Naive thymus-derived CD8-positive, alpha-beta T cell (primary cell): ENCODE measurements at regions not wholly inside any gene's neighbourhood (a gene's known extent, or its start where the extent isn't known, plus 50 kb on each side); places are given as distances from the start of the nearest gene placed in this dataset.
A peak's percentile ranks its signal among the peaks of the same experiment; 100 is the strongest.
"Not testable (repeated sequence)": the region's sequence is repeated elsewhere in the genome, so short reads cannot be mapped to it uniquely, and the experiment has no call there.

Experiments
- ATAC-seq, 2 donors: fragments of 150-1000 bp; cut with Tn5 transposase in 1 of 2; sonication (Bioruptor Pico), chemical (Tn5 transposase) in 1 of 2; 1 replicate in 1 of 2; 2 replicates in 1 of 2; pipeline ENCODE4 v1.10.0; 2021; ENCODE audit warnings: mild to moderate bottlenecking in 2 of 2, moderate library complexity in 2 of 2
- POLR2A ChIA-PET: fragments of 350-600 bp; sonication (Branson Sonifier 250); formaldehyde crosslinking; loops from one replicate; lab custom pipeline; 2021; ENCODE audit warnings: antibody characterized with exemption; lab: Charles Lee
- DNase-seq, 10 donors: peaks; one replicate each; pipeline versions ENCODE4 v3.0.0 to v3.0.0-alpha.2; 2020 to 2022
- H3K27ac Mint-ChIP-seq, 10 donors: one replicate each; pipeline ENCODE4 v1.8.0; 2020 to 2022; ENCODE audit warnings: mild to moderate bottlenecking in 10 of 10, mixed read lengths in 10 of 10, moderate library complexity in 4 of 10, inconsistent platforms in 1 of 10
- H3K27me3 Mint-ChIP-seq, 5 donors: one replicate each; pipeline ENCODE4 v1.8.0; 2021 to 2022; ENCODE audit warnings: mixed read lengths in 5 of 5
- H3K36me3 Mint-ChIP-seq, 3 donors: one replicate each; pipeline ENCODE4 v1.8.0; 2020 to 2022; ENCODE audit warnings: mixed read lengths in 3 of 3, mild to moderate bottlenecking in 2 of 3, inconsistent platforms in 1 of 3
- H3K4me1 Mint-ChIP-seq, 4 donors: one replicate each; pipeline ENCODE4 v1.8.0; 2021 to 2022; ENCODE audit warnings: mixed read lengths in 4 of 4
- H3K4me3 Mint-ChIP-seq, 10 donors: one replicate each; pipeline ENCODE4 v1.8.0; 2020 to 2022; ENCODE audit warnings: mild to moderate bottlenecking in 10 of 10, mixed read lengths in 10 of 10, moderate library complexity in 6 of 10, inconsistent platforms in 1 of 10
- H3K9me3 Mint-ChIP-seq, 9 donors: one replicate each; pipeline ENCODE4 v1.8.0; 2020 to 2022; ENCODE audit warnings: mixed read lengths in 9 of 9, mild to moderate bottlenecking in 3 of 9, inconsistent platforms in 1 of 9, moderate library complexity in 1 of 9

- ATAC-seq, H3K9me3 Mint-ChIP-seq, POLR2A ChIA-PET: not testable (repeated sequence)
These were observed 195.8 kb downstream of the LMLN start for GRCh38 chr3:198155771-198156170.

DNA sequence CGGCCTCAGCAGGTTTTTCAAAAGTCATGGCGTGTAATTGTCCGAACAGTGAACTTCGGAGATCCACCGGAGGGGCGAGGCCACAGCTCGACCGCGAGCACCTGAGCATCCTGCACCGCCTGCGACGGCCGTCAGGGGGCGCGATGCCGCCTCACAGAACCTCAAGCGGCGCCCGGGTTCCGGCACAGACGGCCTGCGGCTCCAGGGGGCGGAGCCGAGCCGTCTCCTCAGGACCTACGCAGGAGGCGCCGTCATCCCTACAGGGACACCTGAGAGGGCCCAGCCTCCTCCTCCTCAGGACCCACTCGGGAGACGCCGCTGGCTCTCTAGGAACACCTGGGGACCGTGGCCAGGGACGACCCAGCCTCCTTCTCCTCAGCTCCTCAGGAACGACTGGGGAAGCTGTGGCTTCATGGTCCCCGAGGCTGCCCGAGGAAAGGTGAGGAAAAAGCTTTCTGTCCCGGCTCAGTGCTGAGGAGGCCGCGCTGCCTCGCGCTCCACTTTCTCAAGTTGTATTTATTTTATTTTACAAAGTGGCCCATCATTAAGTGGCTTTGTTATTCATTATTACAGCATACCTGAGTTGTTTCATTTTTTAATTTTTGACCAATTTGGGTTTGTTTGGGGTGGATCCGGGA is 197.3 kb downstream of the LMLN start:
- H3K27me3 Mint-ChIP-seq, H3K9me3 Mint-ChIP-seq, H3K27ac Mint-ChIP-seq, H3K36me3 Mint-ChIP-seq, POLR2A ChIA-PET, H3K4me1 Mint-ChIP-seq: not testable (repeated sequence)
- ATAC-seq (peak; percentile 98 to 99), DNase-seq (peak in 2 of 10 donors; percentile 3)
- peak overlapping the region in 2 of 10 donors; percentile 18 to 64 for H3K4me3 Mint-ChIP-seq

More at GRCh38 chr3:198155771-198156170, 195.8 kb downstream of the LMLN start:
- not testable (repeated sequence) for H3K36me3 Mint-ChIP-seq, H3K27ac Mint-ChIP-seq, H3K27me3 Mint-ChIP-seq, H3K4me3 Mint-ChIP-seq, H3K4me1 Mint-ChIP-seq, DNase-seq

DNA sequence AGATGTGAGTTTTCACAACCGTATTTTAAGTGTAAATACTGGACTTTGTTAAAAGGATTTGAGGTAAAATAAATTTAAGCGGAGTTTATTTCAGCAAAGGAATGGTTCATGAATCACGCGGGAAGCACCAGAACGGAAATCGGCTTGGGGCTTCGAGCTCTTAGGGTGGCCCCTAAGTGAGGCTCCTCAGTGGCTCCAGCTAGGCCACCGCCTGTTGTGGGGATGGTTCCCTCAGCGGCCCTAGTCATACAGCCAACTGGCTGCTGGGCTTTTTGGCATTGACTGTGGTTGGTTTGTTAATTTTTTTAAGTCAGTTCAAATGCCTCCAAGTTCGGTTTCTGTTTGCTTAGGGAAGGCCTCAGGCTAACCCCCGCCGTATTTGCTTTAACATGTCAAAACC is 198.0 kb downstream of the LMLN start:
- H3K4me3 Mint-ChIP-seq: peak overlapping the region in 2 of 10 donors; percentile 18 to 64
- H3K36me3 Mint-ChIP-seq: not testable (repeated sequence)

DNA sequence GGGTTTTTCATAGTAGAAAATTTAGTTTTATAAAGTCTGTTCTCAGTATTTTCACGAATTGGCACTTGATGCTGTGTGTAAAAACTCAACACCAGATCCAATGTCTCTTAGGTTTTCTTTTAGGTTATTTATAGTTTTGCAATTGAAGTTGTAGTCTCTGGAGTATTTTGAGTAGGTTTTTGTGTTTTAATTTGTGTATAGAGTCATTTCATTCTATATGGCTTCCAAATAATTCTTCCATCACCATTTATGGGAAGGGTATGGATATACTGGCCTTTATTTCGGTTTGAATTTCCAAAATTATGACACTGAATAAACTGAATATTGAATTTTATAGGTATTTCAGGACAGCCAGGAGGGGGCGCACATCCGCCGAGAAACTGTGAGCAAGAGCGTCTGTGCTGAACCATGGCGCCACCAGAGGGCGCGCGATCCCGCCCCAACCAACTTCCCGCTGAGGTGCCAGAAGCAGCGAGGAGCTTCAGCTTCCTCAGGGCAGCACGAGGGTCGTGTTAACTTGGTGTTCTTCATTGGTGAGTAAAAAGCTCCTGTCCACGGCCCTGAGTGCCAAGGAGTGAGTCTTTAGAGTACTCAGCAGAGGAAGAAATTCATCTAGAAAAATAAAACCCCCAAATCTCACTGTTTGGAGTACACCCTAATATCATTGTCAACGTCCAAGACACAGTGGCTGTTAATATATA is 207.5 kb downstream of the LMLN start:
- Mint-ChIP-seq H3K27ac (peak overlapping the region in 2 of 10 donors; percentile 2 to 43), H3K27me3 (peaks cover 0 to 10% (median 2%) of the 10 kb centered on the region in 5 donors), H3K36me3 (peaks cover 0 to 16% (median 0%) of the 10 kb centered on the region in 3 donors)
- H3K9me3 Mint-ChIP-seq, POLR2A ChIA-PET, H3K4me1 Mint-ChIP-seq, H3K4me3 Mint-ChIP-seq, ATAC-seq: not testable (repeated sequence)
- peak; percentile 45 to 87 (median 64) for DNase-seq

More for the DNA sequence above, 198.0 kb downstream of the LMLN start:
- H3K27ac Mint-ChIP-seq: peak overlapping the region in 1 of 10 donors; percentile 40
- H3K9me3 Mint-ChIP-seq, ATAC-seq, H3K4me1 Mint-ChIP-seq, POLR2A ChIA-PET, H3K27me3 Mint-ChIP-seq, DNase-seq: not testable (repeated sequence)

- Mint-ChIP-seq H3K27me3 (peaks cover 0 to 10% (median 2%) of the 10 kb centered on the region in 5 donors), H3K36me3 (peaks cover 0 to 16% (median 0%) of the 10 kb centered on the region in 3 donors), H3K27ac (peak overlapping the region in 1 of 10 donors; percentile 1)
- ATAC-seq, H3K4me3 Mint-ChIP-seq, DNase-seq, H3K4me1 Mint-ChIP-seq, H3K9me3 Mint-ChIP-seq, POLR2A ChIA-PET: not testable (repeated sequence)
These were observed 210.8 kb downstream of the LMLN start for GRCh38 chr3:198170781-198171180.

DNA sequence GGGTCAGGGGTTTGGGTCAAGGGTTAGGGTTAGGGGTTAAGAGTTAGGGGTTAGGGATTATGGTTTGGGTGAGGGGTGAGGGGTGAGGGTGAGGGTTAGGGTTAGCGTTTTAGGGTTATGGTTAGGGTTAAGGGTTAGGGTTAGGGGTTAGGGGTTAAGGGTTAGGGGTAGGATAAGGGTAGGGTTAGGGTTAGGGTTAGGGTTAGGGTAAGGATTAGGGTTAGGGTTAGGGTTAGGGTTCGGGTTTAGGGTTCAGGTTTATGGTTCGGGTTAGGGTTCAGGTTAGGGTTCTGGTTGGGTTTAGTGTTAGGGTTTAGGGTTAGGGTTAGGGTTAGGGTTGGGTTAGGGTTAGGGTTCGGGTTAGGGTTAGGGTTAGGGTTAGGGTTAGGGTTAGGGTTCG is 213.1 kb downstream of the LMLN start:
- H3K9me3 Mint-ChIP-seq, H3K4me1 Mint-ChIP-seq, DNase-seq, POLR2A ChIA-PET, ATAC-seq, H3K27me3 Mint-ChIP-seq, H3K27ac Mint-ChIP-seq, H3K4me3 Mint-ChIP-seq: not testable (repeated sequence)
- peaks cover 0 to 14% (median 0%) of the 10 kb centered on the region in 3 donors for H3K36me3 Mint-ChIP-seq

- H3K9me3 Mint-ChIP-seq, H3K27ac Mint-ChIP-seq, ATAC-seq, H3K4me1 Mint-ChIP-seq, POLR2A ChIA-PET, DNase-seq, H3K27me3 Mint-ChIP-seq, H3K4me3 Mint-ChIP-seq: not testable (repeated sequence)
- peaks cover 0 to 11% (median 0%) of the 10 kb centered on the region in 3 donors for H3K36me3 Mint-ChIP-seq
These were observed 214.0 kb downstream of the LMLN start for GRCh38 chr3:198173929-198174574.
